ENCODE measurements at regions not wholly inside any gene's neighbourhood (a gene's known extent, or its start where the extent isn't known, plus 50 kb on each side); places are given as distances from the start of the nearest gene placed in this dataset.

- TF ChIP-seq POLR2AphosphoS5 (IDR thresholded peaks at IDR 0.05; ENCODE audit: low read depth, low read length) (no peak), POLR2A (IDR thresholded peaks at IDR 0.05; ENCODE audit: low read depth, low read length) (no peak), TAF1 (IDR thresholded peaks at IDR 0.05; ENCODE audit: borderline replicate concordance, low read depth, low read length) (no peak)
Observed at GRCh38 chr5:54876556-54876955, 108.8 kb downstream of the ESM1 start.

Data from GM12892 (cell line).